ENCODE measurements at regions not wholly inside any gene's neighbourhood (a gene's known extent, or its start where the extent isn't known, plus 50 kb on each side); places are given as distances from the start of the nearest gene placed in this dataset.

- TF ChIP-seq, protein P1, sequence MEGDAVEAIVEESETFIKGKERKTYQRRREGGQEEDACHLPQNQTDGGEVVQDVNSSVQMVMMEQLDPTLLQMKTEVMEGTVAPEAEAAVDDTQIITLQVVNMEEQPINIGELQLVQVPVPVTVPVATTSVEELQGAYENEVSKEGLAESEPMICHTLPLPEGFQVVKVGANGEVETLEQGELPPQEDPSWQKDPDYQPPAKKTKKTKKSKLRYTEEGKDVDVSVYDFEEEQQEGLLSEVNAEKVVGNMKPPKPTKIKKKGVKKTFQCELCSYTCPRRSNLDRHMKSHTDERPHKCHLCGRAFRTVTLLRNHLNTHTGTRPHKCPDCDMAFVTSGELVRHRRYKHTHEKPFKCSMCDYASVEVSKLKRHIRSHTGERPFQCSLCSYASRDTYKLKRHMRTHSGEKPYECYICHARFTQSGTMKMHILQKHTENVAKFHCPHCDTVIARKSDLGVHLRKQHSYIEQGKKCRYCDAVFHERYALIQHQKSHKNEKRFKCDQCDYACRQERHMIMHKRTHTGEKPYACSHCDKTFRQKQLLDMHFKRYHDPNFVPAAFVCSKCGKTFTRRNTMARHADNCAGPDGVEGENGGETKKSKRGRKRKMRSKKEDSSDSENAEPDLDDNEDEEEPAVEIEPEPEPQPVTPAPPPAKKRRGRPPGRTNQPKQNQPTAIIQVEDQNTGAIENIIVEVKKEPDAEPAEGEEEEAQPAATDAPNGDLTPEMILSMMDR (IDR thresholded peaks at IDR 0.05; ENCODE audit: insufficient read depth, low read depth, low read length): no peak
- TF ChIP-seq EZH2 (IDR thresholded peaks at IDR 0.05; ENCODE audit: insufficient read depth, low read length): no peak
These were observed 514.2 kb downstream of the TXNL1 start for GRCh38 chr18:56124186-56124585.
